K562 (cell line): ENCODE measurements at regions not wholly inside any gene's neighbourhood (a gene's known extent, or its start where the extent isn't known, plus 50 kb on each side); places are given as distances from the start of the nearest gene placed in this dataset.

Experiments used
- ATAC-seq: fragments of 200-7000 bp; cut with Tn5 transposase; 3 replicates; pipeline ENCODE4 v1.9.1; 2020; ENCODE audit warnings: moderate library complexity
- BruUV-seq: library from RNA; stranded (reverse); fragments of 400-500 nt; replicated peaks from 2 replicates; lab custom pipeline; 2021; lab: Mats Ljungman, UMichigan
- CTCF ChIA-PET: fragments of 300-600 bp; formaldehyde crosslinking; extraction: SDS; loops from one replicate; lab custom pipeline; 2021; ENCODE audit warnings: low intra/inter-chr PET ratio; lab: Yijun Ruan, JAX
- POLR2A ChIA-PET: fragments of 300-600, 350-650 bp; sonication (Branson Sonifier 250); formaldehyde crosslinking; extraction: SDS; loops from one replicate; lab custom pipeline; 2021; ENCODE audit warnings: antibody characterized with exemption, inconsistent platforms; lab: Yijun Ruan, JAX
- DNase-seq, 4 experiments: peaks; one replicate each; pipeline versions ENCODE4 v3.0.0 to v3.0.0-alpha.2; 2011 to 2018; ENCODE audit warnings: low spot score in 3 of 4, mixed read lengths in 3 of 4; ENCODE audit errors: extremely low read depth in 1 of 4
- FAIRE-seq: peaks from 2 replicates; lab custom pipeline; 2011; peaks lifted over from hg19 to GRCh38; lab: Jason Lieb, UNC
- H2AFZ ChIP-seq: 2 replicates; pipeline ENCODE4 v1.6.0; 2011; ENCODE audit warnings: low read depth, low read length, control low read depth, inconsistent platforms
- H3K27ac ChIP-seq: fragments of 200-600 bp; 3 replicates; pipeline ENCODE4 v1.8.0; 2011; ENCODE audit warnings: low read depth, mild to moderate bottlenecking, control low read depth, inconsistent platforms, low read length, moderate library complexity, mixed read lengths; ENCODE audit errors: extremely low read depth
- H3K27me3 ChIP-seq, 2 experiments: fragments of 300-600 bp in 1 of 2; 2 replicates in 1 of 2; 3 replicates in 1 of 2; pipeline versions ENCODE4 v1.6.0 to v1.8.0; 2011; ENCODE audit warnings: inconsistent platforms in 2 of 2, low read length in 2 of 2, mild to moderate bottlenecking in 1 of 2, mixed read lengths in 1 of 2, moderate library complexity in 1 of 2; ENCODE audit not compliant: control insufficient read depth in 2 of 2, insufficient read depth in 2 of 2
- H3K36me3 ChIP-seq: fragments of 300-600 bp; 3 replicates; pipeline ENCODE4 v1.8.0; 2011; ENCODE audit warnings: mild to moderate bottlenecking, low read length, inconsistent platforms; ENCODE audit not compliant: control insufficient read depth, insufficient read depth
- H3K4me1 ChIP-seq, 2 experiments: fragments of 200-600 bp in 1 of 2; replicated peaks in 1 of 2; 2 replicates in 1 of 2; 3 replicates in 1 of 2; pipeline versions ENCODE4 v1.5.1 to v1.8.0; 2011; ENCODE audit warnings: inconsistent platforms in 2 of 2, low read length in 2 of 2, mild to moderate bottlenecking in 1 of 2, mixed read lengths in 1 of 2, moderate library complexity in 1 of 2; ENCODE audit not compliant: control insufficient read depth in 2 of 2, insufficient read depth in 2 of 2
- H3K4me2 ChIP-seq: 2 replicates; pipeline ENCODE4 v1.6.1; 2011; ENCODE audit warnings: low read length, control low read depth, inconsistent platforms, mixed read lengths; ENCODE audit not compliant: insufficient read depth
- H3K4me3 ChIP-seq: fragments of 200-600 bp; sonication (generic), shearing (Covaris generic); 2 replicates; pipeline ENCODE4 v1.5.1; 2016; ENCODE audit warnings: control low read depth, inconsistent platforms
- H3K79me2 ChIP-seq: fragments of 200-600 bp; 3 replicates; pipeline ENCODE4 v1.8.0; 2011; ENCODE audit warnings: low read length, inconsistent platforms; ENCODE audit not compliant: control insufficient read depth, insufficient read depth
- H3K9ac ChIP-seq, 2 experiments: 2 replicates each; pipeline versions ENCODE4 v1.6.0 to v1.6.1; 2011; ENCODE audit warnings: low read depth in 2 of 2, low read length in 2 of 2, control low read depth in 1 of 2, inconsistent platforms in 1 of 2, mild to moderate bottlenecking in 1 of 2, mixed read lengths in 1 of 2; ENCODE audit not compliant: insufficient read depth in 1 of 2
- H3K9me1 ChIP-seq: one replicate; pipeline ENCODE4 v1.6.0; 2011; ENCODE audit warnings: inconsistent platforms, mild to moderate bottlenecking, low read length, moderate library complexity; ENCODE audit not compliant: control insufficient read depth, insufficient read depth
- H3K9me3 ChIP-seq: replicated peaks from 2 replicates; pipeline ENCODE4 v1.5.1; 2011; ENCODE audit warnings: low read depth, low read length, inconsistent platforms; ENCODE audit not compliant: control insufficient read depth, insufficient read depth
- H4K20me1 ChIP-seq: replicated peaks from 2 replicates; pipeline ENCODE4 v1.6.1; 2011; ENCODE audit warnings: low read length, inconsistent platforms, mixed read lengths; ENCODE audit not compliant: control insufficient read depth, insufficient read depth
- AFF1 ChIP-seq, 2 experiments: fragments of 450-650 bp; IDR thresholded peaks; 2 replicates each; pipeline ENCODE4 v1.6.1; 2018; ENCODE audit warnings: mild to moderate bottlenecking in 2 of 2, low read depth in 1 of 2; ENCODE audit not compliant: partially characterized antibody in 2 of 2
- CTCFL ChIP-seq: IDR thresholded peaks from 2 replicates; pipeline ENCODE4 v1.6.1; 2011; ENCODE audit warnings: borderline replicate concordance, low read depth, mild to moderate bottlenecking, moderate library complexity, low read length; ENCODE audit not compliant: insufficient read depth, poor library complexity, severe bottlenecking
- E2F1 ChIP-seq: sonication (generic); formaldehyde crosslinking; IDR thresholded peaks from 2 replicates; pipeline ENCODE4 v1.8.1; 2023; ENCODE audit warnings: mild to moderate bottlenecking, missing genetic modification reagents, moderate library complexity
- POLR2G ChIP-seq: fragments of 200-400 bp; formaldehyde crosslinking; IDR thresholded peaks from 2 replicates; pipeline ENCODE4 v1.6.1; 2017; ENCODE audit warnings: low read depth, mild to moderate bottlenecking, antibody characterized with exemption, low read length, moderate library complexity
- ZNF354B ChIP-seq: fragments of 250-450 bp; sonication (Bioruptor Pico); IDR thresholded peaks from 2 replicates; pipeline ENCODE4 v1.4.0; 2020
- ZNF395 ChIP-seq: fragments of 200-800 bp; sonication (Bioruptor generic); IDR thresholded peaks from 2 replicates; pipeline ENCODE4 v1.6.1; 2017; ENCODE audit warnings: missing genetic modification characterization, missing compliant biosample characterization
- WGBS: fragments of 100-300 bp; shearing (Covaris generic); methylation state at CpG from one replicate; pipeline ENCODE4 v1.1.6; 2016; ENCODE audit warnings: low coverage, mixed read lengths; ENCODE audit not compliant: insufficient coverage; ENCODE audit errors: missing lambda C conversion rate; 5-methylcytosine and 5-hydroxymethylcytosine counted together
- in situ Hi-C: fragments of 300-500 bp; cut with MboI; formaldehyde crosslinking; loops from 4 replicates; pipeline ENCODE4 v1.15.0; 2018; ENCODE audit warnings: inconsistent platforms, mixed read lengths
- intact Hi-C: fragments of 100-400 bp; cut with micrococcal nuclease; formaldehyde crosslinking; loops from 2 replicates; pipeline ENCODE4 v1.14.2; 2022

- H3K36me3 ChIP-seq = no peaks in the 10 kb centered on the region
- ChIA-PET CTCF (no interaction called here), POLR2A (no interaction called here)
- no peaks in the 10 kb centered on the region for H4K20me1 ChIP-seq
- no peak for DNase-seq
- no peaks in the 10 kb centered on the region for H3K79me2 ChIP-seq
- no peak overlapping the region for H3K4me3 ChIP-seq
- no peaks in the 10 kb centered on the region for H3K27me3 ChIP-seq
- H3K9me3 ChIP-seq = no peaks in the 10 kb centered on the region
- TF ChIP-seq POLR2G (no peak), E2F1 (CRISPR knock-in tag) (no peak), ZNF395 (no peak), ZNF354B (no peak), AFF1 (IDR thresholded peaks at IDR 0.05; ENCODE audit: low read depth in 1 of 2, partially characterized antibody in 2 of 2) (no peak), CTCFL (no peak)
- BruUV-seq = no TSS peak
- in situ Hi-C loops (no loop called here), intact Hi-C loops (no loop called here)
- H3K9me1 ChIP-seq = no peaks in the 10 kb centered on the region
- no peak overlapping the region for H3K9ac ChIP-seq
- FAIRE-seq = no peak
- no peak for ATAC-seq
- no peak overlapping the region for H2AFZ ChIP-seq
- WGBS = 0% methylated on average over 3 of the region's 3 CpGs
- H3K27ac ChIP-seq = no peak overlapping the region
- H3K4me1 ChIP-seq = no peaks in the 10 kb centered on the region
- no peak overlapping the region for H3K4me2 ChIP-seq
These were observed 152.2 kb upstream of the TRPM3 start for GRCh38 chr9:71273613-71274012.
